ENCODE measurements at regions not wholly inside any gene's neighbourhood (a gene's known extent, or its start where the extent isn't known, plus 50 kb on each side); places are given as distances from the start of the nearest gene placed in this dataset.

DNA sequence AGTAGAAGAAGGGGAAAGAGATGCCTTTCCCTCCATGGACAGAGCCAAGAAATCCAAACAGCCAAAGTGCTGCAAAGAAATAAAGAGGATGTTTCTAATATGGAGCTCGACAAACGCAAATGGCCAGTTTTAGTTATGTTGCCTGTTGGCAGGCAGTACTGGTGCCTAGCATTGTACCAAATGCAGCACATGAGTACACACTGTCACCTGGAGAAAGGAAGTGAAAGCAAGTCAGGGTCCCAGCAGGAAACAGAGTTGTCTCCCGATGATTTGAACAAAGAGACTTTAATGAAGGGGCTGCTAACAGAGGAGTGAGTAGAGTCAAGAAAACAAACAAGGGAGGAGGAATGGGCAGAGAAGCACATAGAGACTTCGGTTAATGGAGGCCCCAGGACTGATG is 623.0 kb downstream of the BCL11A start:
- TF ChIP-seq POLR2A (IDR thresholded peaks at IDR 0.05), result no peak
- TF ChIP-seq, protein P1, sequence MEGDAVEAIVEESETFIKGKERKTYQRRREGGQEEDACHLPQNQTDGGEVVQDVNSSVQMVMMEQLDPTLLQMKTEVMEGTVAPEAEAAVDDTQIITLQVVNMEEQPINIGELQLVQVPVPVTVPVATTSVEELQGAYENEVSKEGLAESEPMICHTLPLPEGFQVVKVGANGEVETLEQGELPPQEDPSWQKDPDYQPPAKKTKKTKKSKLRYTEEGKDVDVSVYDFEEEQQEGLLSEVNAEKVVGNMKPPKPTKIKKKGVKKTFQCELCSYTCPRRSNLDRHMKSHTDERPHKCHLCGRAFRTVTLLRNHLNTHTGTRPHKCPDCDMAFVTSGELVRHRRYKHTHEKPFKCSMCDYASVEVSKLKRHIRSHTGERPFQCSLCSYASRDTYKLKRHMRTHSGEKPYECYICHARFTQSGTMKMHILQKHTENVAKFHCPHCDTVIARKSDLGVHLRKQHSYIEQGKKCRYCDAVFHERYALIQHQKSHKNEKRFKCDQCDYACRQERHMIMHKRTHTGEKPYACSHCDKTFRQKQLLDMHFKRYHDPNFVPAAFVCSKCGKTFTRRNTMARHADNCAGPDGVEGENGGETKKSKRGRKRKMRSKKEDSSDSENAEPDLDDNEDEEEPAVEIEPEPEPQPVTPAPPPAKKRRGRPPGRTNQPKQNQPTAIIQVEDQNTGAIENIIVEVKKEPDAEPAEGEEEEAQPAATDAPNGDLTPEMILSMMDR (IDR thresholded peaks at IDR 0.05), result no peak
